Endothelial cell of umbilical vein (primary cell): ENCODE measurements at regions not wholly inside any gene's neighbourhood (a gene's known extent, or its start where the extent isn't known, plus 50 kb on each side); places are given as distances from the start of the nearest gene placed in this dataset.

Experiments
- BruUV-seq: library from RNA; stranded (reverse); fragments of 400-500 nt; replicated peaks from 2 replicates; lab custom pipeline; 2021; lab: Mats Ljungman, UMichigan
- CTCF ChIA-PET: fragments of 300-600, 350-600 bp; sonication (Branson Sonifier 250); formaldehyde crosslinking; loops from one replicate; lab custom pipeline; 2021; ENCODE audit warnings: antibody characterized with exemption, inconsistent platforms; lab: Charles Lee
- POLR2A ChIA-PET: fragments of 300-600, 350-600 bp; sonication (Branson Sonifier 250); formaldehyde crosslinking; loops from one replicate; lab custom pipeline; 2021; ENCODE audit warnings: antibody characterized with exemption, inconsistent platforms; lab: Charles Lee
- DNase-seq: peaks from one replicate; pipeline ENCODE4 v3.0.0-alpha.2; 2011; ENCODE audit warnings: low read depth, low spot score
- FAIRE-seq: peaks from 2 replicates; lab custom pipeline; 2011; peaks lifted over from hg19 to GRCh38; lab: Jason Lieb, UNC
- H2AFZ ChIP-seq: 2 replicates; pipeline ENCODE4 v1.6.0; 2012; ENCODE audit warnings: low read depth, low read length, control low read depth, inconsistent platforms
- H3K27ac ChIP-seq: 2 replicates; pipeline ENCODE4 v1.5.1; 2011; ENCODE audit warnings: low read depth, mild to moderate bottlenecking, control low read depth, low read length, moderate library complexity; ENCODE audit not compliant: insufficient read depth
- H3K27me3 ChIP-seq, 2 experiments: 2 replicates each; pipeline versions ENCODE4 v1.6.0 to v1.6.1; 2011; ENCODE audit warnings: low read length in 2 of 2, mixed read lengths in 1 of 2; ENCODE audit not compliant: control insufficient read depth in 2 of 2, insufficient read depth in 2 of 2
- H3K36me3 ChIP-seq, 2 experiments: 2 replicates in 1 of 2; 3 replicates in 1 of 2; pipeline ENCODE4 v1.5.1; 2011; ENCODE audit warnings: low read length in 2 of 2, mild to moderate bottlenecking in 1 of 2, moderate library complexity in 1 of 2; ENCODE audit not compliant: control insufficient read depth in 2 of 2, insufficient read depth in 2 of 2; ENCODE audit errors: extremely low read depth in 1 of 2
- H3K4me1 ChIP-seq: 3 replicates; pipeline ENCODE4 v1.5.1; 2011; ENCODE audit warnings: mild to moderate bottlenecking, low read length; ENCODE audit not compliant: control insufficient read depth, insufficient read depth; ENCODE audit errors: extremely low read depth
- H3K4me2 ChIP-seq: 2 replicates; pipeline ENCODE4 v1.6.1; 2011; ENCODE audit warnings: low read length, control low read depth, mixed read lengths; ENCODE audit not compliant: insufficient read depth
- H3K4me3 ChIP-seq, 3 experiments: fragments of 200-600 bp in 1 of 3; sonication (generic), shearing (Covaris generic) in 1 of 3; replicated peaks in 1 of 3; 2 replicates each; pipeline ENCODE4 v1.5.1; 2011 to 2016; ENCODE audit warnings: control low read depth in 3 of 3, low read length in 3 of 3, mild to moderate bottlenecking in 2 of 3, inconsistent platforms in 1 of 3, low read depth in 1 of 3, moderate library complexity in 1 of 3; ENCODE audit not compliant: insufficient read depth in 1 of 3
- H3K79me2 ChIP-seq: 2 replicates; pipeline ENCODE4 v1.6.0; 2012; ENCODE audit warnings: low read length, inconsistent platforms; ENCODE audit not compliant: control insufficient read depth, insufficient read depth
- H3K9ac ChIP-seq: replicated peaks from 2 replicates; pipeline ENCODE3; 2011; ENCODE audit warnings: low read length, control low read depth; ENCODE audit not compliant: insufficient read depth; ENCODE audit errors: extremely low read depth
- H3K9me1 ChIP-seq: replicated peaks from 3 replicates; pipeline ENCODE4 v1.6.0; 2011; ENCODE audit warnings: mild to moderate bottlenecking, low read length; ENCODE audit not compliant: control insufficient read depth, insufficient read depth; ENCODE audit errors: extremely low read depth
- H3K9me3 ChIP-seq: replicated peaks from 2 replicates; pipeline ENCODE4 v1.5.1; 2012; ENCODE audit warnings: low read length, inconsistent platforms; ENCODE audit not compliant: control insufficient read depth, insufficient read depth
- H4K20me1 ChIP-seq: replicated peaks from 2 replicates; pipeline ENCODE3; 2011; ENCODE audit warnings: mild to moderate bottlenecking, low read length; ENCODE audit not compliant: control insufficient read depth, insufficient read depth; ENCODE audit errors: extremely low read depth
- EZH2 ChIP-seq: IDR thresholded peaks from 2 replicates; pipeline ENCODE4 v1.6.1; 2012; ENCODE audit warnings: borderline replicate concordance, low read depth, mild to moderate bottlenecking, moderate library complexity, low read length, inconsistent platforms; ENCODE audit not compliant: severe bottlenecking
- FOS ChIP-seq: IDR thresholded peaks from 2 replicates; pipeline ENCODE4 v1.6.1; 2011; ENCODE audit warnings: mild to moderate bottlenecking, low read length, moderate library complexity, borderline replicate concordance; ENCODE audit not compliant: insufficient read depth
- GATA2 ChIP-seq: IDR thresholded peaks from 2 replicates; pipeline ENCODE4 v1.7.0; 2011; ENCODE audit warnings: low read depth, mild to moderate bottlenecking, moderate library complexity, mixed read lengths, low read length; ENCODE audit not compliant: insufficient read length, insufficient read depth
- MAX ChIP-seq: IDR thresholded peaks from 2 replicates; pipeline ENCODE4 v1.6.1; 2011; ENCODE audit not compliant: insufficient read depth, insufficient read length
- POLR2AphosphoS5 ChIP-seq: IDR thresholded peaks from 2 replicates; pipeline ENCODE4 v1.6.1; 2012; ENCODE audit warnings: low read depth, mild to moderate bottlenecking, control low read depth, low read length, moderate library complexity; ENCODE audit not compliant: insufficient read depth
- dilution Hi-C: fragments of 300-500 bp; cut with MboI; formaldehyde crosslinking; loops from one replicate; pipeline ENCODE4 v1.15.0; 2019; ENCODE audit warnings: low sequenced_read_pairs; ENCODE audit not compliant: extremely low pct_ligation_motif_present
- intact Hi-C: fragments of 100-400 bp; cut with micrococcal nuclease; formaldehyde crosslinking; loops from one replicate; pipeline ENCODE4 v1.10.0; 2022

DNA sequence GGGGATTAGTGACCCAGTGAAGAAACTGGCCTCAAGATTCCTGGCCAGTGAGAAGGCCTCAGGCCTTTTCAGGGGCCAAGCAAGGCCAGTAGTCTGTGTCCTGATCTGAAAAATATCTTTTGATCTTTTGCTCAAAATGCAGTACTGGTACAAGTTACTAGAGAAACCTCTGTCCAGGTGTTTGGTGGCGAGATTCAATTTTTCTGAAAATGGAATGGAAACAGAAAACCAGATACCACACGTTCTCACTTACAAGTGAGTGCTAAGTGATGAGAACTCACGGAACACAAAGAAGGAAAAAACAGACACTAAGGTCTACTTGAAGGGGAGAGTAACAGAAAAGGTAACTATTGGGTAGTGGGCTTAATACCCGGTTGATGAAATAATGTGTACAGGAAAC, 463.4 kb downstream of the ZIC1 start:
- Histone ChIP-seq H4K20me1 (no peaks in the 10 kb centered on the region), H2AFZ (no peak overlapping the region), H3K27me3 (no peaks in the 10 kb centered on the region), H3K9me1 (no peaks in the 10 kb centered on the region), H3K9ac (no peak overlapping the region), H3K79me2 (no peaks in the 10 kb centered on the region), H3K27ac (no peak overlapping the region), H3K4me3 (no peak overlapping the region), H3K4me1 (no peaks in the 10 kb centered on the region), H3K9me3 (no peaks in the 10 kb centered on the region), H3K36me3 (no peaks in the 10 kb centered on the region), H3K4me2 (no peak overlapping the region)
- no peak for DNase-seq
- intact Hi-C loops (no loop called here), dilution Hi-C loops (no loop called here)
- TF ChIP-seq POLR2AphosphoS5 (no peak), EZH2 (no peak), FOS (no peak), MAX (no peak)
- no peak for FAIRE-seq
- CTCF ChIA-PET, result no interaction called here
- BruUV-seq, result no TSS peak
- POLR2A ChIA-PET, result no interaction called here

GRCh38 chr3:147875498-147875897, 466.3 kb downstream of the ZIC1 start:
- Histone ChIP-seq H3K27me3 (no peaks in the 10 kb centered on the region), H3K36me3 (no peaks in the 10 kb centered on the region), H3K27ac (no peak overlapping the region), H3K79me2 (no peaks in the 10 kb centered on the region), H4K20me1 (no peaks in the 10 kb centered on the region), H3K4me3 (no peak overlapping the region), H2AFZ (no peak overlapping the region), H3K9me3 (no peaks in the 10 kb centered on the region), H3K4me2 (no peak overlapping the region), H3K9me1 (no peaks in the 10 kb centered on the region), H3K4me1 (no peaks in the 10 kb centered on the region), H3K9ac (no peak overlapping the region)
- ChIA-PET CTCF (no interaction called here), POLR2A (no interaction called here)
- no TSS peak for BruUV-seq
- intact Hi-C loops (no loop called here), dilution Hi-C loops (no loop called here)
- DNase-seq (no peak), FAIRE-seq (no peak)
- TF ChIP-seq FOS (peak; percentile 6), GATA2 (no peak)
